GM10248 (cell line): ENCODE measurements at regions not wholly inside any gene's neighbourhood (a gene's known extent, or its start where the extent isn't known, plus 50 kb on each side); places are given as distances from the start of the nearest gene placed in this dataset.

ENCODE experiments used
- CTCF ChIA-PET: fragments of 300-600 bp; sonication (Branson Sonifier 250); formaldehyde crosslinking; extraction: SDS; loops from one replicate; lab custom pipeline; 2021; ENCODE audit warnings: antibody characterized with exemption; lab: Yijun Ruan, JAX
- POLR2A ChIA-PET: fragments of 350-650 bp; sonication (Branson Sonifier 250); formaldehyde crosslinking; extraction: SDS; loops from one replicate; lab custom pipeline; 2020; ENCODE audit warnings: antibody characterized with exemption; lab: Yijun Ruan, JAX
- DNase-seq: peaks from one replicate; pipeline ENCODE4 v3.0.0; 2012; ENCODE audit errors: extremely low spot score
- TF ChIP-seq, protein P1 (sequence below): IDR thresholded peaks from 2 replicates; pipeline ENCODE4 v1.5.1; 2012; ENCODE audit warnings: mild to moderate bottlenecking, low read depth; ENCODE audit errors: extremely low read depth, missing control alignments, control extremely low read depth

DNA sequence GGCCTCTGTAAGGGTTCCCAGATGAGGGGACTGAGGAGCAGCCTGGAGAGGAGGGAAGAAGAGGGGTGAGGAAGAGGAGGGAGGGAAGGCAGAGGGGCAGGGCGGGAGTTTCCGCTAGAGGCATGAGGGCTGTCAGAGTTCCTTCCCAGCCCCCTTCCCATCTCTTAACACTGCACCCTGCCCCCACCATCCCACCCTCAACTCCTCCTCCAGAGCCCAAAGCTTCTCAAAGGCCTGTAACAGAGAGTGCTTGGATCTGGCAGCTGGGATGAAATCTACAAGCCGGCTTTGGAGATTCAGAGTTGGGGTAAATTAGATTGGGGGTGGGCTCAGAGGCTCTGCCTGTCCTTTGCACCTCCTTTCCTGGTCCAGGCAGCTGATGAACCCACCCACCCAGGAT lies 57.3 kb upstream of the DLX4 start:
- POLR2A ChIA-PET: no interaction called here
- TF ChIP-seq, protein P1, sequence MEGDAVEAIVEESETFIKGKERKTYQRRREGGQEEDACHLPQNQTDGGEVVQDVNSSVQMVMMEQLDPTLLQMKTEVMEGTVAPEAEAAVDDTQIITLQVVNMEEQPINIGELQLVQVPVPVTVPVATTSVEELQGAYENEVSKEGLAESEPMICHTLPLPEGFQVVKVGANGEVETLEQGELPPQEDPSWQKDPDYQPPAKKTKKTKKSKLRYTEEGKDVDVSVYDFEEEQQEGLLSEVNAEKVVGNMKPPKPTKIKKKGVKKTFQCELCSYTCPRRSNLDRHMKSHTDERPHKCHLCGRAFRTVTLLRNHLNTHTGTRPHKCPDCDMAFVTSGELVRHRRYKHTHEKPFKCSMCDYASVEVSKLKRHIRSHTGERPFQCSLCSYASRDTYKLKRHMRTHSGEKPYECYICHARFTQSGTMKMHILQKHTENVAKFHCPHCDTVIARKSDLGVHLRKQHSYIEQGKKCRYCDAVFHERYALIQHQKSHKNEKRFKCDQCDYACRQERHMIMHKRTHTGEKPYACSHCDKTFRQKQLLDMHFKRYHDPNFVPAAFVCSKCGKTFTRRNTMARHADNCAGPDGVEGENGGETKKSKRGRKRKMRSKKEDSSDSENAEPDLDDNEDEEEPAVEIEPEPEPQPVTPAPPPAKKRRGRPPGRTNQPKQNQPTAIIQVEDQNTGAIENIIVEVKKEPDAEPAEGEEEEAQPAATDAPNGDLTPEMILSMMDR: no peak
- no peak for DNase-seq
- CTCF ChIA-PET: interaction anchor here (1.3 to 2.1 kb wide), 3 partner anchors 16 to 86 kb away, joined by 3 to 8 read pairs (median 4); partner anchors contain the start of gene DLX3

DNA sequence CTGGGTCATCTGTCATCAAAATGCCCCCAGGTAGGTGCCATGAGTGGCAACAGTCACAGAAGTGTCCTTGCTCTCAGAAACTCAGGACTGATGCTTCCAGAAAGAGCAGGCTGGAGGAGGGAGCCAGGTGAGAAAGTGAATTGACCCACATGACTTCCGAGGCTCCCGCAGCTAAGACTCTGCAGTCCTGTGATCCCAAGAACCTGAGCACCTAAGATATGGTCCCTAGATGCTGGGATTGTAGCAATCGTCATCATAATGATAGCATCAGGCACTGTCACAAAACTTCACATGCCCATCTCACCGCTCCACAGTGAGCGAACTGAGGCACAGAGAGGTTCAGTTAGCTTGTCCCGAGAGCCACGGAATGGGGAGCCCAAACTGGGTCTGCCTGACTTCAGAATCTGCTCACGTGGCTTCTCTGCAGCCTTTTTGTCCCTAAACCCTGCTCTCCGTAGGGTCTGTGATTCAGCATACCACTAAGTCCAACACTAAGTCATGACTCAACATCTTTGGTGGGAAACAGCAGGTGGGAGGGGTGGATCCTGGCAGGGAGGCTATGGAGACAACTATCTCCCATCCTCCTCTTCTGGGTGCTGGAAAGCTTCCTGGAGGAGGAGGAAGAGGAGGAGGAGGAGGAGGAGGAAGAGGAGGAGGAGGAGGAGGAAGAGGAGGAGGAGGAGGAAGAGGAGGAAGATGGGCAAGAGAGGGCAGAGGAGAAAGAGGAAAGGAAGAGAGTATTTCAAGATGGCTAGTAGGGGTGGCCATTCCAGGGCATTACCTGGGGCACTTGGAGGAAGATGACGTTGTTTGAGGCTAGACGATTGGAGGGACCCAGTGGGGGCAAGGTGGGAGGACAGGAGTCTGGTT lies 55.5 kb upstream of the DLX4 start:
- CTCF ChIA-PET: interaction anchor here (2.0 kb wide), 1 partner anchor 14 kb away, joined by 4 read pairs; no protein-coding TSS in a partner anchor
- no peak for DNase-seq
- TF ChIP-seq, protein P1: no peak
- POLR2A ChIA-PET: no interaction called here

DNA sequence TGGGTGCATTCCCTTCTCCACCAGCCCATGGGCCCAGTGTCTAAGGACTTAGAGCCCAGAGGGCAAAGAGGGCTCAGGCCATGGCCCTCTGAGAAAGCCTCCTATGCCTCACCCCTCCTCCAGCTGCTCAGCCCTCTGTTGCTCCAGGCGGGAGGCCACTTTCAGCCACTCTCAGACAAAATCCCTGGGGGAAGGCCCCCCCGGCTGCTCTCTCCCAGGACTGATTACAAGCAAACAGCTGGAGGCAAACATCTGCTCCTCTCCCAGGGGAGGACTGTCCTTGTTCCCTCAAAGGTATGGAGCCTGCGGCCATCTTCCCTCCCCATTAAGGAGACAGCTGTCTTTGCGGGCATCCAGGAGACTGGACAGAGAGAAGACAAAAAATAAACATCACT lies 54.9 kb upstream of the DLX4 start:
- no peak for DNase-seq
- TF ChIP-seq, protein P1: no peak
- ChIA-PET POLR2A (no interaction called here), CTCF (interaction anchor here (2.0 kb wide), 1 partner anchor 13 kb away, joined by 4 read pairs; no protein-coding TSS in a partner anchor)

DNA sequence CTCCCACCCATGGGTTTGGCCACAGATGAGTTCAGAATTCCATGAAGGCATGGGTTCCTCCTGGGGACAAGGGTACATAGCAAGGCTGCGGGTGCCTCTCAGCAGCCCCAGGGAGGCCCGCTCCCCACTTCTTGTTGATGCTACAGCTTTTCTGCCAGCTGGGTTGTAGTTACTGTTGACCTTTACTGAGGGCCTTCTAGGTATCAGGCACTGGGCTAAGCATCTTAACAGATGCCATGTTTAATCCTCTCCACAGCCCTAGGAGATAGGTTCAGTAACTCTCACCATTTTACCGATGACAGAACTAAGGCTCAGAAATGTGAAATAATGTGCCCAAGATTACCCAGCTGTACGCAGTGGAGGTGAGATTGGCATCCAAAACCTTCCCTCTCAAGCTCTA lies 54.3 kb upstream of the DLX4 start:
- no peak for DNase-seq
- ChIA-PET CTCF (interaction anchor here (1.2 to 2.0 kb wide), 3 partner anchors 9 to 38 kb away, joined by 3 to 4 read pairs (median 4); no protein-coding TSS in a partner anchor), POLR2A (no interaction called here)
- TF ChIP-seq, protein P1: no peak

DNA sequence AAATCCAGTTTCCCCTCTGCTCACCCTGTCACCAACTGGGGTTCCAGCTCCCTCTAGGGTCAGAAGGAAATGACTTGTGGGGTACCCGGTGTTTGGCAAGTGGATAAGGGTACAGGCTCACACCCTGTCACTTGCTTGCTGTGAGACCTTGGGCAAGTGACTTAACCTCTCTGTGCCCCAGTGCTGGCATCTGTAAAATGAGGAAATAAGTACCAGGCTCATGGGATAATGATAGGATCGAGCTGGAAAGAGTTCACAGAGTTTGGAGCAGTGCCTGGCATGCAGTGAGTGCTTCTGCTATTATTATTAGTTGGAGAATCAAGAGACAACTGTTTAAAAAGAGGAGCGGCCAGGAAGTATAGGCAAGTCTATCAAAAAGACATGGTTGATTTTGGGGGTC lies 53.7 kb upstream of the DLX4 start:
- DNase-seq: no peak
- POLR2A ChIA-PET: no interaction called here
- TF ChIP-seq, protein P1: no peak
- CTCF ChIA-PET: interaction anchor here (1.2 to 2.0 kb wide), 3 partner anchors 10 to 38 kb away, joined by 3 to 4 read pairs (median 4); no protein-coding TSS in a partner anchor

DNA sequence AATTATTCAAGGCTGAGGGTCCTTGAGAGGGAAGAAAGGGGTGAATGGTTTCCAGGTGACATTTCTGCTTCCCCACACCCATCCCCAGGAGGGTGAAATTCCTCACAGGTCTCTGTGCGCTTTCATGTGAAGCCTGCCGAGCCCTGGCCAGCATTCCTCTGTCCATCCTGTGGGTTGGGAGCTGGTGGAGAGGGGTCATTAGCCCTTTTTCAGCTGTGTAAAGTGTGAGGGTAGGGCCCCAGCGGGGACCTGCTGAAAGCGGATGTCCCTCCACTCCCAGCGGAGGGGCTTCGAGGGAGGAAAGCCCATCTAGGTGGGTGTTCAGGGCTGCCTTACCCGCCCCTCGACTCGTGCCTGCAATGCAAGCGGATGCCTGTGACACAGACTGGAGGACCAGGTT lies 53.3 kb upstream of the DLX4 start:
- CTCF ChIA-PET: interaction anchor here (1.2 to 2.0 kb wide), 3 partner anchors 10 to 37 kb away, joined by 3 to 4 read pairs (median 4); no protein-coding TSS in a partner anchor
- no peak for DNase-seq
- POLR2A ChIA-PET: no interaction called here
- TF ChIP-seq, protein P1: no peak
